ENCODE measurements at regions not wholly inside any gene's neighbourhood (a gene's known extent, or its start where the extent isn't known, plus 50 kb on each side); places are given as distances from the start of the nearest gene placed in this dataset.
"Not testable (repeated sequence)": the region's sequence is repeated elsewhere in the genome, so short reads cannot be mapped to it uniquely, and the experiment has no call there.

DNA sequence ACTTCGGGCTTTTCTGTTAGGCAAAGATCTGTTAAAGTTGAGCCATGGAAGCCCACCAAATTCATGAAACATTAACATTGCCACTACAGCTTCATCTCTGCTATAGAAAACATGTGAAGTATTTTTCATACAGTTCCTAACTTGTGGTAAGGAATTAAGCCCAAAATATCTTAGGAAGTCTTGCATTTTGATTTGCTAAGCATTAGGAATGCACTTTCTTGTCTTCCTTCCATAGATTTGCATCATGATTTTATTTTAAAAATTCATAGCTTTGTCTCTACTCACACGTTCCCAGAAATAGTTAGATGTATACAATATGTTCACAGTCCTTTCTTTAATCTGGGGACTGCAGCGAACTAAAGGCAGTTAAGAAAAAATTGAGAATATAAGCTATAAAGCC lies 325.6 kb downstream of the CENPW start:
- no peak for DNase-seq (ENCODE audit: low spot score)

DNA sequence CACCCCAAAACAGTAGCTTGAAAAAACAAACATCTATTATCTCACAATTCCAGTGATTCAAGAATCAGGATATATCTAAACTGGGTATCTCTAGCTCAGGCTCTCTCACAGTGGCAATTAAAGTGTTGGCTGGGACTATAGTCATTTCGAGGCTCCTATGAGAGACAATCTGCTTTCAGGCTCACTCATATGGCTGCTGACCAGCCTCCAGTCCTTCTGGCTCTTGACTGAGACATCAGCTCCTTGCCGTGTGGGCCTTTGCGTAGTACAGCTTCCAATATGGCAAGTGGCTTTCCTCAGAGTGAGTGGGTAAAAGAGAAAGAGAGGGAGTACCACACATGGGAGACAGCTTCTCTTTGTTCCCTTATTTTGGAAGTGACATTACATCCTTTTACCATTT lies 327.2 kb downstream of the CENPW start:
- no peak for DNase-seq (ENCODE audit: low spot score)

GRCh38 chr6:126667728-126668127 lies 327.8 kb downstream of the CENPW start:
- DNase-seq (ENCODE audit: low spot score): no peak

DNA sequence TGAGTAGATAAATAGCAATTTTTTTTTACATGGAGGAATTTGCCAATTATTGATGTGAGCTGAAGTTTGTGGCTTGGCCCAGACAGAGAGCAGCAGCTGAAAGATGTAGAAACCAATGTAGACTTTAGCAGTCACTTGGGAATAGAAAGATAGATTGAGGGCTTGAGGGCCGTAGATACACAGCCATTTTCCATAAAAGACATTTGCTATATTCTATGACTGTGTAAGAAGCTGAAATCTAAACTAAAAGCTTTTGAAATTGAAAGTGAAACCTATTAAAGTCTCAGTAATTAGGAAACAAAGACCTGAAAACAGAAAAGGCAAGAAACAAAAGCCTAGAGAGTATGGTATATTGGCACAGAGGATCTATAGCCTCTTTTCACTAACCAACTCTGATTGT lies 332.7 kb downstream of the CENPW start:
- DNase-seq (ENCODE audit: low spot score): no peak

DNA sequence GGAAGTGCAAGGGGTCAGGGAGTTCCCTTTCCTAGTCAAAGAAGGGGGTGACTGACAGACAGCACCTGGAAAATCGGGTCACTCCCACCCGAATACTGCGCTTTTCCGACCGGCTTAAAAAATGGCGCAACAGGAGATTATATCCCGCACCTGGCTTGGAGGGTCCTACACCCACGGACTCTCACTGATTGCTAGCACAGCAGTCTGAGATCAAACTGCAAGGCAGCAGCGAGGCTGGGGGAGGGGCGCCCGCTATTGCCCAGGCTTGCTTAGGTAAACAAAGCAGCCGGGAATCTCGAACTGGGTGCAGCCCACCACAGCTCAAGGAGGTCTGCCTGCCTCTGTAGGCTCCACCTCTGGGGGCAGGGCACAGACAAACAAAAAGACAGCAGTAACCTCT lies 333.8 kb downstream of the CENPW start:
- not testable (repeated sequence) for DNase-seq (ENCODE audit: low spot score)

GRCh38 chr6:126682440-126682839 lies 342.5 kb downstream of the CENPW start:
- DNase-seq (ENCODE audit: low spot score): no peak

DNA sequence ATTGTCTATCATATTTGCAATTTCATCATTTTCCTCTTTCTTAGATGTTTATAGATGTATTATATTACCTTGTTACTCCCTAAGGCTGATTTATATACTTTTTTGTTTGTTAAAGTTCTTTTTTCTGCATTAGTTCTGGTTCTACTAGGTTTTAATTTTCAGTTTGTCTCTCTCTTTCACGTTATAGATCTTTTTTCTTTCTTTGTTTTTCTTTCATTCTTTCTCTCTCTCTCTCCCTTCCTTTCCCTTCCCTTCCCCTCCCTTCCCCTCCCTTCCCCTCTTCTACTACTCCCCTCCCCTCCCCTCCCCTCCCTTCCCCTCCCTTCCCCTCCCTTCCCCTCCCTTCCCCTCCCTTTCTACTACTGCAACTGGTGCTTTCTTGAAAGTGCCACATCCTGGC lies 345.3 kb downstream of the CENPW start:
- no peak for DNase-seq (ENCODE audit: low spot score)

- no peak for DNase-seq (ENCODE audit: low spot score)
These were observed 357.2 kb downstream of the CENPW start for GRCh38 chr6:126696921-126697693.

GRCh38 chr6:126698732-126699240 lies 358.9 kb downstream of the CENPW start:
- DNase-seq (ENCODE audit: low spot score): no peak

DNA sequence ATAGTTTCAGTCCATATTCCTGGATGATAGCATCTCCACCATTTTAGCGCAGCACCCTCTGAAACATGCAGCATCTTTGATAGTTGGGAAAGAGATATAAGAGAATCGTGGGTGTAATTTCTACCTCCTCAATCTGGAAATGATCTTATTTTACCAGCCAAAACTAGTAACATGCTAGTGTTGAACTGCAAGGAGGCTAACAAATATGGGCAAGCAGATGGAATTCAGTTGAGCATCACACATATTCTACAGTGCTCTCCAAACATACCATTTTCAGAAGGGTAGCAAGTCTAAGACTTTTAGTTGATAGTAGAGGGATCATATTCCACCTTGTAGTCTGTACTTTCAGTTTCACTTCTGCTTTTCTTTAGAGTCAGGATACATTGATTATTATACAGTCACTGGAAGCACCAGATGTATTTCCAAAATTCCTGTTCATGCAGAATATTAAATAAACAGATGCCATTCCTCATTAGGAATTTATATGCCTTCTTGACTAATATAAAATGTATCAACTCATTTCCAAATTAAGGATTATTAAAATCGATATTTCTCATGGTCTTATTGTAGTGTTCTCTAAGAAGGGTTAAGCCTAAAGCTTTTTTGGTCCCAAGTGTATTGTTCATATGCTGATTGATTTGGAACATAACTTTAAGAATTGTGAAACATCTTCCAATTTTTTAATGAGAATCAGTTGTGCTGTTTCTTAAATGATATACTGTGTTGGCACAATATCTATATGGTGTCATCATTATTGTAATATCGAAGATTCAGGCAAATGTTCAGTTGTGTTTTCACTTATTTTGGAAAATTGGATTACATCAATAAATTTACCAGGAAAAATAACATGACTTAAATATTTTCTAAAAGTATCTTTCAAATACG lies 362.0 kb downstream of the CENPW start:
- DNase-seq (ENCODE audit: low spot score): no peak

DNA sequence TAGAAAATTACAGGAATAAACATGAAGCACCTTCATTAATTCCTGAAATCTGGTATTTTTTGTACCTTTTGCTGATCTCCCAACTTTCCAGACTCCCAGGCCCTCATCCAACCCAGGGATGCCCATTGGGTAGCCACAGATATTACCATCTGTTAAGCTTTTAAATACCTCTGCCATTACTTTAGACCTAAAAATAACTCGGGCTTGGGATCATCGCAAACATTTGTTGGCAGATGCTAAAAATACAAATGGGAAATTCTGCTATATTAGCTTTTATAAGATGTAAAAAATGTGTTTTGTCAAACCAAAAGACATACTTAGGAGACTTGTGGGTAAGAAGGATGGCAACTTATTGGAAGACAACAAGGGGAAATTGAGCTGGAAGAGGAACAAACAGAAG lies 376.1 kb downstream of the CENPW start:
- no peak for DNase-seq (ENCODE audit: low spot score)

DNA sequence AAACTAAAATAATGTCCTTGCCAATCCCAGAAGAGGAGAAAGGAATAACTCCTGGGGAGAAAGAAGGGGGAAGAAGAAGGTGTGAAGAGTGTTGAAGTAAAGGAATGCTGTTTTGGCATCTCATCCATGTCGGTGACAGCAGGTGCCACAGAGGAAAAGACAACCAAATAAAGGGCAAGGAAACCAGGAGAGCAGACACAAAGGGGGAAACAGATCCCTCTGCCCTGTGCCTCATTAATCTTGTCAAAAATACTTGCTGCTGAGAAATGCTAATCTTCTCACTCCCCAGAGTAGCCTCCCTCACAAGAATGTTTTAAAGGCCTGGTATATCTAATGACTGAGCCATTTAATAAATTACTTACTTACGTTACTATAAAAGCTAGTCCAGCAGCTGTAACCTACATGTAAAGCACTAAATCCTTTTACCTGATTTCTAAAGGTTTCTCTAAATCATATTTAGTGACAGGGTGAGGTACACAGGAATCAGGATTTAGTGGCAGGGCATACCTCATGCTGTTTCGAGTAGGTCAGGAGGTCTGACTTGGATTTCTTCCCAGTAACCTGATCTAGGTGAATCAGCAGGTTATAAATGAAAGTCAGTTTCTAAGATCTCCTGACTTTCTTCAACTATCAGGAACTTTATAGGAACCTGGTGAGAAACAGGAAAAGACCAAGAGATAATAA lies 377.1 kb downstream of the CENPW start:
- no peak for DNase-seq (ENCODE audit: low spot score)

GRCh38 chr6:126718600-126719327 lies 378.8 kb downstream of the CENPW start:
- no peak for DNase-seq (ENCODE audit: low spot score)

DNA sequence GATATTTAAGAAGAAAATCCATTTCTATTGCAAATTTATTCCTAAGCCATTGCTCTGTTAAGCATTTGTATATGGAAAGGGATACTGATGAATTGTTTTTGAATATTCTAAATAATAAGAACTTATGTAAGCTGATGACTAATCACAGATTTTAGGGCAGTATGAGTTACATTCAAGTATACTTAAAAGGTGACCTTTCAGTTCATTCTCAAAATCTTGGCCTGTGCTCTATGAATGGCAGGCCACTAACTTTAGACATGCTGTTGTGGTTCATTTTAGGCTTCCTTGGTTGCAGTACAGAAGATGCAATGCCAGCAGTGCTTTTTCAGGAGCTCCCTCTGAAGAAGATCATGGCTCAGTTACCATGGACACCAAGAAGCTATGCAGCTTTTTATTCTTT lies 380.4 kb downstream of the CENPW start:
- no peak for DNase-seq (ENCODE audit: low spot score)

- DNase-seq (ENCODE audit: low spot score): no peak
These were observed 381.8 kb downstream of the CENPW start for GRCh38 chr6:126721581-126722160.

DNA sequence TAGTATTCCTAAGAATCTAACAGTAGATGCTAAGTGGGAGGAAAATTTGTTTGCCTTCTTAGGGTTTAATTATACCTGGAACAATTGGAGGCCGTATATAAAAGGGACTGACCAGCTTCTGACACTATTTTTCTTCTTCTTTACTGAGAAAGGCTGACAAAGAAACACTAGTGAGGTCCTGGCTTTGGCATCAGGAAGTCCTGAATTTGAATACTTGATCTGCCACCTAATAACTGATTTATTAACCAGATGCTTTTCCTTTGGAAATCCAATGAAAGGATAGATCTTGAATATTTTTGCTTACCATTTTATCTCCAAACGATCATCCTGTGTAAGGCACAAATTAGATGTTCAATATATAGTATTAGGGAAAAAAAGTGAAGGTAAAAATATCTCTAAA lies 382.5 kb downstream of the CENPW start:
- DNase-seq (ENCODE audit: low spot score): no peak

DNA sequence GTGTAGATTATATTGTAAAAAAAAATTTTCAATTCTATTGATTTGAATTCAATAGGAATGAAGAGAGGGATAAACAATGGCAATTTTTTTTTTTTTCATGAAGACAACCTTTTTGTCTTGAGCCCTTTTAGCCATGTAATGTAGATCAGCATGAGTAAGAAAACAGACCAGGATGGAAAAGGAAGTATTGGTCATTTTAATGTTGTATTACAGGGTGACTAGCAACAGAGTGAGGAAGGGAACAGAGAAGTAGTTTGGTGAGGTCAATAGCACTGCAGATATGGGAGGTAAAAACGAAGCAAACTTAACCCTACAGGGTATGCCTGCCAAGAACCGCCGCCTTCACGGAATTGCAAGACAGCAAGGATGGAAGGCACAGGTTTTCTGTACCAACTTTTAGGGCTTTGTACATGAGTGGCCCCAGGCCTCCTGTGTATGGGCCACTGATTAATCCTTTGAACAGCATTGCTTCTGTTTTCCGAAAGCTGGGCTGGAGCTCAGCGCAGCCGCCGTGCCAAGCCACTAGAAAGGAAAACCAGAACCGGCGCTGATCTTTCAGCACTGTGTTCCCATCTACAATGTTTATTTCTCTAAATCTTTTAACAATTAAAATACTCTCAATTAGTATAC lies 383.7 kb downstream of the CENPW start:
- DNase-seq (ENCODE audit: low spot score): no peak

- no peak for DNase-seq (ENCODE audit: low spot score)
These were observed 384.9 kb downstream of the CENPW start for GRCh38 chr6:126724821-126725220.

GRCh38 chr6:126726454-126726853 lies 386.5 kb downstream of the CENPW start:
- not testable (repeated sequence) for DNase-seq (ENCODE audit: low spot score)

DNA sequence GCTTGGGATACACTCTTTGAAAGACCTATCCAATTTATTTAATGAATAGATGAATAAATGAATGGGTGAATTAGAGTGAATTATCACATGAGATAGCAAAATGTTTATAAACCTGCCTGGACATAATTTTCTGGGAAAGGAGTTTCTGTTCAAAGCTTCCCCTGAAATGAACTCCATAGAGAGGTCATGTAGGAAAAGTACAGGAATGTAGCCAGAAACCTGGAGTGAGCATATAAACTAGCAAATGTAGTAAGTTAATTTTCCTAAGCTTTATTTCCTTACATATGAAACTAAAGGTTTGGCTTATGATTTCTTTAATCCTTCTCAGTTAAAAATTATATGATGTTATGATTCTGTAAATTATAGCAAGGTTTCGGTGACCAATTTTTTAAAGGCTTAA lies 380.3 kb upstream of the RSPO3 start:
- DNase-seq (ENCODE audit: low spot score): no peak

GRCh38 chr6:126738641-126739040 lies 379.8 kb upstream of the RSPO3 start:
- no peak for DNase-seq (ENCODE audit: low spot score)
